ENCODE measurements at regions not wholly inside any gene's neighbourhood (a gene's known extent, or its start where the extent isn't known, plus 50 kb on each side); places are given as distances from the start of the nearest gene placed in this dataset.
"Not testable (repeated sequence)": the region's sequence is repeated elsewhere in the genome, so short reads cannot be mapped to it uniquely, and the experiment has no call there.

DNA sequence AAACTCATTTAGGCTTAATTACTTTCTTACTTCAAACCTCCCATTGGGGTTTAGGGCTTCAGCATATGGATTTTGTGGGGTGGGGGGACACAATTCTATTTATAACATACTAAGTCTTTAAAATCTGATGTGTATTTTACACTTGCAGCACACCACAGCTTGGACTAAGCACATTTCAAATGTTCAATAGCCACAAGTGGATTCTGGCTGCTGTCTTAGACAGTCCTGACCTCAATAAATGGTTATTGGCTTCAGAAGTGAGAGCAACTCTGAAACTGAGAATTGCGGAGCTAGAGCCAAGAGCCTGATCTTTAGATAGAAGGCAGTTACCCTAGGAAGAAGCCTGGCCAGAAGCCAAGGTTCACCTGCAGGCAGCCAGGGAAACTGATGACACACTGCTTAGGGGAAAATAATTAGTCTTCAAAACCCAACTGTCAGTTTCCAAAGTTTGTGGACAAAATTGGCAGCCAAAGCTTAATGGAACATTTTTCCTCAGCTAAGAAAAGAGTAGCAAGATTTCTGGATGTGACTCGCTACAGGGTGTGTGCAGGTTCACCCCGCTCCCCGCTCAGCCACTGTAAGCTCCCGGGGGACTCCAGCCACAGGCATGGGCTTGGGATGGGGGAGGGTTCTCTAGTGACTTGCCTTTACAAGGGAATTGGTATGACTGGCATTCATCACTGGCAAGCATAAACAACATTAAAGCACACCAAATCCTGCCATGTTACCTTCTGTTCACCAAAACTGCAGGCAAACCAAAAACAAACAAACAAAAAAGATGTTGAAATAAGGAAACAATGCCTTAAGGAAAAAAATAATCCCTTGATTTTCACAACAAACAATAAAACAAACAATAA is 219.8 kb downstream of the TFAP2A start:
- no peak for DNase-seq (ENCODE audit: extremely low read depth in 1 of 11, low read depth in 9 of 11, low spot score in 4 of 11)

DNA sequence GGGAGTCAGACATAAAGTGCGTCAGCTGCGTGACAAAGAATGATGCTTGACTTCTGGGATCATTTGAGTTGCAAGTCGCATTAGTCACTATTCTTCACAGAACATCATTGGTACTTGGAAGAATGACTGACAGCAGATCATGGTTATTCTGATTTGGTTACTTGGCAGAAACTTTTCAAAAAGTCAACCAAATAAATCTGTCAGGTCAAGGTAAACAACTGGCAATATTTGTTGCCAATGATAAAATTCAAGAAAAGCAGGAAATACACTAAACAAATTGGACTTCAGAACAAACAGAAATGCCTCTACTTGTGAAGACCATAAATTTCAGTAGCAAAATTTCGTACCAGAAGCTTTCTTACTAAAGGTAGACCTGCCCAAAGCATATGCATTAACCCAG is 221.6 kb downstream of the TFAP2A start:
- DNase-seq (ENCODE audit: extremely low read depth in 1 of 11, low read depth in 9 of 11, low spot score in 4 of 11), result no peak

DNA sequence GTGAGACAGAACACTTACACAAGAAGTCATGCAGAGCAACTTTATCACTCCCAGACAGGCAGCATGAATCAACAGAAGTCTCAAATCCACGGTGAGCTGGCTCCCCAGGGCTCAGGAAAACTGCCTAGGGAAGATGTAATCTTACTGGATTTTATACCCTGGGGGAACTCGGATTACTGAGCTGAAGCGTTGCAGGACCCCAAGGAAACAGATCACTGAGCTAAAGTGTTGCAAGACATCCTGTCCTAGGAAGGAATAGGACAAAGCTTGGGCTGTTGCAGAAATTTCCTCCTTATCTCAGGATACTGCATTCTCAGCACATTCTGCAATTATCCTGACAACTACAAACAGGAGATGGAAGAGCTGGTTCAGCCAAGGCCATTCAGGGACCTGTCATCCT is 224.8 kb downstream of the TFAP2A start:
- DNase-seq (ENCODE audit: extremely low read depth in 1 of 11, low read depth in 9 of 11, low spot score in 4 of 11), result no peak

DNA sequence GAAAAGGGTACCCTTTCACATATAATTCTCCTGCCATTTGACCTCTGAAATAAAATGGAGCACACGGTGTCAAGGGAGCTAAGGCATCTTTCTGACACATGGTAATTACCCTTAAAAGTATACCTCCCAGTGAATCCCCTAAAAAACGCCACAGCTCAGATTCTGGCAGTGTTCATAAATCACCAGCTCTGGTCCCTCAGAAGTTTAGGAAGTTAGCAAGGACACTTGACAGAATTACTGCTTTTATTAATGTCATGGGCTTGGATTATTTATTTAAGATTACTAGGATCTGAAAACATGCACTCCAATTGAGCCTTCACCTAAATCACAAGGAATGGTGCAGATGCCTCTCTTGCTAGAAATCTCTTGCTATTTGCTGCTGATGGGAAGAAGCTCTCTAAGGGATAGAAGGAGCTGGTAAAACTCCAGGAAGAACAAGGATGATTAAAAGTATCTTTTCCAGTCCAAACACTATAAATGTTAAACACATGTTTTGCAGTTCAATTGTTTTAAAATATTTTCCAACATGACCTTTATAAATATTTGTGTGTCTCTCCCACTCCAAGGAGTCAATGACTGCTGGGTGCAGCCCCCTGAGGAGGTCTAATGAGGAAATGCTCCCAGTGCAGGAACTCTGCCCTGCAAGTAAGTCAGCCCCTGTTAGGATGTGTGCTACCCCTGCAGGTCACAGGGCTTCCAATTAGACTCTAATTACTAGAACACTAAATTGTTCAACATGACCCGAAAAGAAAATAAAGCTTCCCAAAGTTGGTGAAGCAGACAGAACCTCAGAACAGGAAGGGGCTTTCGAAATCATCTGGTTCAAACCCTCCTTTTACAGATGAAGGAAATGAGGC is 230.3 kb downstream of the TFAP2A start:
- DNase-seq (ENCODE audit: extremely low read depth in 1 of 11, low read depth in 9 of 11, low spot score in 4 of 11), result peak; percentile 59 to 84 (median 77)

DNA sequence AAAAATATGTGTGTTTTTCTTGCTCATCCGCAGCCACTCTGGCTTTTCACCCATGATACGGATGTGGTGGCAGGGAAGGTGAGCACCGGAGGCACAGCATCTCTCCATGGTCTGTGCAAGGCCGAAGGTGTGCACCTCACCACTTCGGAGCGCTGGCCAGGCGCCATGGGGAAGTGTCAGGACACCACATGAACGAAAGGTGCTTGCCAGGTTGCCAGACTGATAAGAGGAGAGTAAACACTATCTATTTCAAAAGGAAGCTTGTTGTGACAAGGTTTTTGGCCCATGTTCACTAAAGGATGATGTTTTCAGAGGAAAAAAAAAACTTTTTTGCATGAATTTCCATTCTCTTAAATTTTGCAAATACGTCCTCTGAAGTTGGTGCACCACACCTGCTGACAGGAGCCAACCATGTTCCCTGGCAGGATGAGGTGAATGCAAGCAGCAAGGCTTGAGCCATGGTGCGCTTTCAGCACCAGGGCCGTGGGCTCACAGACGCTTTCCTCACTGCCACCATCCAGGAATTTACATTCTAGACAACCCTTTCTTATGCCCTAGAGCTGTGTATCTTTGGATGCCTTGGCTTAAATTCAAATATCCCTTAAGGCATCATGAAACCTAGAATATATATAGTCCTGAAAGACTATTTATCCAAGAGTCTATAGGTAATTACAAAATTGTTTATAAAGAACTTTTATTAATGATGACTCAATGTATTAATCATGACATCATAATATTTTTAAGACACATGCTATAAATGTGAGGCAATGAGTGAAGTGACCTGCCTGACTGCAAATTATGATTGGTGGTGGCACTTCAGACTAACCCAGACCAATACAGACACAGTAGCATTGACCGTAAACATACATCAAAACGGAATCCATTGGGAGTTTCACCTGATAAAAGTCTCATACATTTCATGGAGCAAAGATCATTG is 234.5 kb downstream of the TFAP2A start:
- DNase-seq (ENCODE audit: extremely low read depth in 1 of 11, low read depth in 9 of 11, low spot score in 4 of 11), result no peak

DNA sequence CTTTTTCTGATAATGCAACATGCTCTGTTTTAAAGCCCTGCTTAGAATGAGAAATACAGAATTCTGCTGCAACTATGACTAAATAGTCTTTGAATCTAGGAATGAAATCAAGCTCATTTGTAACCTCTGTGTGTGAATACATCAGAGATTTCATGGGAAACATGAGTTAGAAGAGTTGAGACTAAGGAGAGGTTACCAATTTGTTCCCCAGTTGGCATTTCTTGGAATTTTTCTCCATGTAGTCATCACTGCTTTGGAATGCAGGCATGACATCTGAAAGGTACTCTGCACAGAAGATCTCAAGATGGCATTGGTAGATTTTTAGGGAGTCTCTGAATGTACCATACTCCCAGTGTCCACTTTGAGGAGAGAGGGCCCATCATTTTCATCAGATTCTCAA is 237.2 kb downstream of the TFAP2A start:
- DNase-seq (ENCODE audit: extremely low read depth in 1 of 11, low read depth in 9 of 11, low spot score in 4 of 11), result no peak

DNA sequence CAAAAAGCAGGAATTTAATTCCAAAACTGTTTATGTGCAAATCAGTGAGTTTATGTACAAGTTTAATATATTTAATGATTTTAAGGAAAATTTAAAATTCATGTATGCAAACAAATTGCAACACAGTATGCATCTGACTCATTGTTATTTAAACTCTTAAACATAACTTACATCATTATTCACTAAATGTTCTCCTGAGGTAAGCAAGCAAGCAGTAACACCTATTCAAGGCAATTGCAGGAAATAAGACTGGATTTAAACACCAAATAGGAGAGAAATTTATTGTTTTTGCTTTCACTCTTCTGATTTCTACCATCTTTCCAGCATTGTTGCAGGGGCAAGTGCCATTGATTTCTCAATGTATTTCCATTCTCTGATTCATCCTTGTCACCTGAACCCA is 239.5 kb downstream of the TFAP2A start:
- no peak for DNase-seq (ENCODE audit: extremely low read depth in 1 of 11, low read depth in 9 of 11, low spot score in 4 of 11)

DNA sequence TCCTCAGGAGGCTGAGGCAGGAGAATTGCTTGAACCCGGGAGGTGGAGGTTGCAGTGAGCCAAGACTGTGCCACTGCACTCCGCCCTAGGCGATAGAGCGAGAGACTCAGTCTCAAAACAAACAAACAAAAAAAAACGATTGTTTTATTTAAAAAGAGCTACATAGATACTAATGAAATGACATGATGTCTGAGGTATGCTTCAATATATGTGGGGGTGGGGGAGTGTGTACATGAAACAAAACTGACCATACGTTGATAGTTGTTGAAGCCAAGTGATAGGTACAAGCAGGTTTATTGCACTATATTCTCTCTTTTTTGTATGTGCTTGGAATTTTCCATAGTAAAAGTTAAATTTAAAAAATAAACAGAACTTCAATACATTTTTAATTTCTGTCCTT is 240.1 kb downstream of the TFAP2A start:
- DNase-seq (ENCODE audit: extremely low read depth in 1 of 11, low read depth in 9 of 11, low spot score in 4 of 11), result no peak

DNA sequence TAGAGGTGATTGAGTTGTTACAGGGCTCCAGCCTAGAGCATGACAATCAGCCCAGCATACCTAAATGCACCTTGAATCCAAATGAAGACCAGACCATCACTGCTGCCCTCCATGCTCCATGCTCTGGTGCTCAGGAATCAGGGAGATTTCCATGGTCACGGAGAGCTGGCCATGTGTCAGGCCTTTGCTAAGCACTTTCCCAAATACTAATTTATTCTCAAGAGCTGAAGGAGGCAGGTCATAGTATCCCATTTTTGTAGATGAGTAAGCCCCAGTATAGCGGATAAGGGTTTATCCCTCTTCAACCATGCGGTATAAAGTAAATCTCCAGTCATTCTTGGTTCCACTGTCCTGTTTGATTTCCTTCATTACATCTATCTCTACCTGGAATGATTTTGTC is 240.8 kb downstream of the TFAP2A start:
- DNase-seq (ENCODE audit: extremely low read depth in 1 of 11, low read depth in 9 of 11, low spot score in 4 of 11), result peak in 1 of 11 donors; percentile 5

DNA sequence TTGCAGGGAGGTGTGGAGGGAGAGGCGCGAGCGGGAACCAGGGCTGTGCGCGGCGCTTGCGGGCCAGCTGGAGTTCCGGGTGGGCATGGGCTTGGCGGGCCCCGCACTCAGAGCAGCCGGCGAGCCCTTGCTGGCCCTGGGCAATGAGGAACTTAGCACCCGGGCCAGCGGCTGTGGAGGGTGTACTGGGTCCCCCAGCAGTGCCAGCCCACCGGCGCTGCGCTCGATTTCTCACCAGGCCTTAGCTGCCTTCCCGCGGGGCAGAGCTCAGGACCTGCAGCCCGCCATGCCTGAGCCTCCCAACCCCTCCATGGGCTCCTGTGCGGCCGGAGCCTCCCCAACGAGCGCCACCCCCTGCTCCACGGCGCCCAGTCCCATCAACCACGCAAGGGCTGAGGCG is 243.2 kb downstream of the TFAP2A start:
- not testable (repeated sequence) for DNase-seq (ENCODE audit: extremely low read depth in 1 of 11, low read depth in 9 of 11, low spot score in 4 of 11)

DNA sequence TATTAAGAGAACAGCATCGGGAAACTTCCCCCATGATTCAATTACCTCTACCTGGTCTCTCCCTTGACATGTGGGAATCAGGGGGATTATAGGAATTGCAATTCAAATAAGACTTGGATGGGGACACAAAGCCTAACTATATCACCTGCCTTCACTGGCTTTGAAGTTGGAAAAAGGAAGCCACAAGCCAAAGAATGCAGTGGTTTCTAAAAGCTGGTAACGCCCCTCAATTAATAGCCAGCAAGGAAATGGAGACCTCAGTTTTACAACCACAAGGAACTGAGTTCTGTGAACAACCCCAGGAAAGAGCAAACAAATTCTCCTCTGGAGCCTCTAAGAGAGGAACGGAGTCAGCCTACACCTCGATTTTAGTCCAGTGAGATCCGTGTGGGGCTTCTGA is 244.1 kb downstream of the TFAP2A start:
- DNase-seq (ENCODE audit: extremely low read depth in 1 of 11, low read depth in 9 of 11, low spot score in 4 of 11), result no peak

DNA sequence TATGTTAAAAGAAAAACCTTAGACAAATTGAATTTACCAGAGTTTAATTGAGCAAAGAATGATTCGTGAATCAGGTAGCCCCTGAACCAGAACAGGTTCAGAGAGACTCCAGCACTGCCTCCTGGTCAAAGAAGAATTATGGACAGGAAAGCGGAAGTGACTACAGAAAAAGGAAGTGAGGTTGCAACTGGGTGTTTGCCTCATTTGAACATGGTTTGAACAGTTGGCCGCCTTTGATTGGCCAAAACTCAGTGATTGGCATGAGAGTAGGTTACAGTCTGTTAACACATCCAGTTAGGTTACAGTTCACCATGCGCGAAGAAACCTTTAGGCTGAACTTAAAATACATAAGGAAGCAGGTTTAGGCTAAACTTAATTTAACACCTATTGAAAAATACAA is 248.8 kb downstream of the TFAP2A start:
- no peak for DNase-seq (ENCODE audit: extremely low read depth in 1 of 11, low read depth in 9 of 11, low spot score in 4 of 11)

DNA sequence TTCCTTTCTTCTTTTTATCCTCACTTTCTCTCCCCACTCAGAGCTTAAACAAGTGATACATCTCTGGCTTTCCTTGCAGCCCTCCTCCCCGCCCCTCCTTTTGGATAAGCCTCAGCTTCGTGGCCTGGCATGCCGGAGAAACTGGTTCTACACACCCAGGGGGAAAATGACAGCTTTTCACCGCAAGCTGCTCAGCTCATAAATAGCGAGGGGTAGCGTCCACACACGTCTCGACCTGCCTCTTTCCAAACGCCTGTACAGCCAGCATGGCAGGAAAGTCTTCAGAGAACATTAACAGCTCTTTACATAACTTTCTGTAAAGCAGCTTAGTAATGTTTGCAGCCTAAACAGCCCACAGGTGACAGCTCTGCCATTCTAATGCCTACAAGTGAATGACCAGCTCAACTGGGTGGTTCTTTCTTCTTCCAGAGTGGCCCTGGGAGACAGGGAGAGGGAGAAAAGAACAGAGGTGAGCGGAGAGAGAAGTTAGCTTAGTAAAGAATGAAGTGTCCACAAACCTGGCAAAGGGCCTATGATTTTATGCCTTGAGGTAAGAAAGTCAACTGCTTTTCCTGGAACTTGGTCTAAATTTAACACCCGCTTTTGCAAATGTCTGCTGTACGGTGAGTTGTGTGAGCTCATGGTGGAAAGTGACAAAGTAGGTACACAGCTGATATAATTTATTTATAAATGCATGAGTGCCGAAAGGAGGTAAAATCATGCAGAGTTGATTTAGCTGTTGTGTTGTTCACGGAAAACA is 251.5 kb downstream of the TFAP2A start:
- peak in 2 of 11 donors; percentile 4 to 6 for DNase-seq (ENCODE audit: extremely low read depth in 1 of 11, low read depth in 9 of 11, low spot score in 4 of 11)

DNA sequence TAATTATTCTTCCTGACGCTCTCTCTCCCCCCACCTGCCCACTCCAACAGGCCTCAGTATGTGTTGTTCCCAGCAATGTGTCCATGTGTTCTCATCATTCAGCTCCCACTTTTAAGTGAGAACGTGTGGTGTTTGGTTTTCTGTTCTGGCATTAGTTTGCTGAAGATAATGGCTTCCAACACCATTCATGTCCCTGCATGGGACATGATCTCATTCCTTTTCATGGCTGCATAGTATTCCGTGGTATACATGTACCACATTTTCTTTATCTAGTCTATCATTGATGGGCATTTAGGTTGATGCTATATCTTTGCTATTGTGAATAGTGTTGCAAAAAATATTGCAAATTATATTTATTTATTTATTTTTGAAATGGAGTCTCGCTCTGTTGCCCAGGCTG is 258.0 kb downstream of the TFAP2A start:
- DNase-seq (ENCODE audit: extremely low read depth in 1 of 11, low read depth in 9 of 11, low spot score in 4 of 11), result no peak

DNA sequence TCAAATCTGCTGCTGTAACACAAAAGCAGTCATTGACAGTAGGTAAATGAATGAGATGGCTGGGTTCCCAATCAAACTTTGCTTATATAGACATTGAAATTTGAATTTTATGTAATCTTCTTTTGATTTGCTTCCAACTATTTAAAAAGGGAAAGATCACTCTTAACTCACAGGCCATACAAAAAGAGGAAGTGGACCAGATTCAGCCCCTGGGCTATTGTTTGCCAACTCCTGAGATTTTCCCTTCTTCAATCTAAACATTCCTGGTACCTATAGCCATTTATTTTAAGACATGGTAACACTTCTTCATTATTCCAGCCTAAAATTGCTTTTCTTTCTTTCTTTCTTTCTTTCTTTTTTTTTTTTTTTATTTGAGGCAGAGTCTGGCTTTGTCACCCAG is 260.6 kb downstream of the TFAP2A start:
- DNase-seq (ENCODE audit: extremely low read depth in 1 of 11, low read depth in 9 of 11, low spot score in 4 of 11), result no peak

DNA sequence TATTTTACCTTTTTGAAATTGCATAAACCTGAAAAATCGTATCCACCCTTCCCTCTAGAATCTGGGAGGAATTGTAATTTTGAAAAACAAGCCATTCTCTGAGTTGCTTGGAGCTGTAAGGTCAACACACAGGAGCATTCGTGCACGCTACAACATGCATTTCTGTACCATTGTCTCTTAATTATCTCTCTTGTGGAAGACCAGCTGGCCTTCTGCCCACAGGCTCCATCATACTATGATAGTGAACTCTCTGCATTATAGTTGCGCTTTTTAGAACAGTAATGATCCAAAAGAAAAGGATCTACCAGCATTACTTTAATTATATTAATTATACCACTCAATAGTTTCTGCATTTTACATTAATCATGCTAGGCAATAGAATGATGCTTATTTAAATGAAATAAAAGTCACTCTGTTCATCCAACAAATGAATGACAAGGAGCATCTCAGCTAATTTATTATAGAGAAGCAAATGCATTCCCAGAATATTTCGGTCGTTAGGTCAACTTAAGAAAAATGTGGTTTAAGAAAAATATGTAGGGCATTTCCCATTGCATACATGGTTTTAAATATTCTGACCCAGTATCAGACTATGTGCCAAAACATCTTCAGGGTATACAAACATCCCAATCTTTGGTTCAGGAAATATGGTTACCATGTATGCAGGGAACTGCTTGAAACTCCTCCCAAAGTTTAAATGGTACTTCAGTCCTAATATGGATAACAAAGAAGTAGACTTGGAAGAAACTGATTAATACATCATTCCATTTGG is 263.5 kb downstream of the TFAP2A start:
- no peak for DNase-seq (ENCODE audit: extremely low read depth in 1 of 11, low read depth in 9 of 11, low spot score in 4 of 11)

DNA sequence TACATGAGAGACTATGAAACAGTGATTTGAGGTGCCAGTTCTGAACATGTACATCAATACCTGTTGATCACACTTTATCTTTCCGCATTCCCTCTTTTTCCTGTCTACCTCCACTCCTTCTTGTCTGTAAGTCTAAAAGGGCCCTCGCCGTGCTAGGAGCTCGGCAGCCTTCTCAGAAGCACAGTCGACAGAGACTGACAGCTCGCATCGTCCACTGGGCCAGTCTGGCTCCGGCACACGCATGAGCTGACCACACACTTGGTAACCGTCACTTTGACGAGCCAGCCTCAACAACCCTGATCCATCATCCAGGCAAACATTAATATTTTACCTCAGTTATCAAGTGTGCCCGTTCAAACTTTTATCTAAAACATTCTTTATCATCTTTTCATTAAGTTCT is 265.3 kb downstream of the TFAP2A start:
- no peak for DNase-seq (ENCODE audit: extremely low read depth in 1 of 11, low read depth in 9 of 11, low spot score in 4 of 11)

Data from renal cortex interstitium (tissue), 11 donors.